NOMO-1 treated with dmso at 0.1 percent for 144 hours (cell line): ENCODE measurements at regions not wholly inside any gene's neighbourhood (a gene's known extent, or its start where the extent isn't known, plus 50 kb on each side); places are given as distances from the start of the nearest gene placed in this dataset.

ENCODE experiments used
- DNase-seq: peaks from one replicate; lab custom pipeline; 2025; ENCODE audit not compliant: unreplicated experiment; lab: John Stamatoyannopoulos, UW

DNA sequence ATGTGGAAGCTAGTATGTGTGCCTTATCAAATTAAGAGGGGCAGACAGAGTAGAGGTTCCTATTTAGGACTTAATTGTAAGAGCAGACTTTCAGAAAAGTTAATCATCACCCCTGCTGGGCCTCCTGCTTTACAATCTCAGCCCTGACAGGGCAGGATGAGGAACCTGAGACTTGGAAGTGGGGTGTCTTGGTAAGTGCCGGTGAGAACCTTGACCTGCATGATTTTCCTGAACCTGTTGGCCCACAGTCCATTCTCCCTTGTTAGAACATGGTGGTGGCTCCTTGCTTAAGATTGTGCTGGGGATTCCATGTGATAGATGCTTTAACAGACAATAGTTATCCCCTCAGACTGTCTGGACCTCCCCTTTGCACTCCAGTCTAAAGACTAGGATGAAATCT lies 141.7 kb upstream of the TMEM72 start:
- no peak for DNase-seq

DNA sequence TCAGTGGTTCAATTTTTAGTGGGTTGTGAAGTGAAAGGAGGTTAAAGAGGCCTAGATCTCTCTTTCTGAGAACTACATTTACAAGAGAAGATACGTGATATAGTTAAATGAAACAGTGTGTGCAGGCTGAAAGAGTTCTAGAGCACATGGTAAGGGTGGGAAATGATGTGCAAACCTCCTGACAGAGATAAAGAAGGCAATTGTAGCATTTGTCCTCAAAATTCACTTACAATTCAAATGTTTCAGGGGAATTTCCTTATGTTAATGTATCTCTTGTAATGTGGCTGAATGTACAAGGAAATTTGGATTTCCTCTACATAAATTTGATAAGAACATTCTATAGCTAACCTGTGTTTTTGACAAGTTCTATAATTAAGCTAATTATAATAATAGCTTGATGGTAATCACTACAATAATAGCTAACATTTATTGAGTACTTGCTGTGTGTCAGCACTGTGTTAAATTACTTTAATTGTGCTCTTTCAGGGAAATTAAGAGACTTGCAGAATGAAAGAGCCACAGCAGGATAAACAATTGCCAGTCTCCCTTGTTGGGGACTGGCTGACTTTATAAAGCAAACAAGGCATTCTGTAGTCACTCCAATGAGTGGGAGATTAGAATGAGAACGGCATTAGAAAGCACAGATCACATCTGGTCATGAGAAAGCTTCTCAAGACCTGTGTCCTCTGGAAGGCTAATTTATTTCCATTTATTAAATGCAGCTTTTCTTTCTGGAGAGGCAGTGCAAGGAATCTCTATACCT lies 139.7 kb upstream of the TMEM72 start:
- DNase-seq, result no peak

DNA sequence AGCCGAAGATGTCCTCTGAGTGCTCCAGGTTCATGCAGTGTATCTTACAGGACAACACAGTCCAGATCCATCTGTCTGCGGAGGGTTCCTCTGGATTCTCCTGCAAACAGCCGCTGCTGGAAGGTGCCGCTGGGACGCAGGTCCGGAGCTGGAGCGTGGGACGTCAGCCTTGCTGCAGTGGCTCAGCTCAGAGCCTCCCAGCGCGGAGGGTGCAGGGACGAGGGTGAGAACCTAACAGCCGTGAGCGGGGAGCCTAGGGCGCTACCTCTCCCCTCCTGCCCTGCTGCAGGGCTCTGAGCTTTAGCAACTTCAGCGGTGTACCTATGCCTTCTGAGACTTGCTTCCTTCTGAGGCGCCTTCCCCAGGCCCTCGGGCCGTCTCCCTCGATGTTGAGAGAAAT lies 137.6 kb upstream of the TMEM72 start:
- no peak for DNase-seq

DNA sequence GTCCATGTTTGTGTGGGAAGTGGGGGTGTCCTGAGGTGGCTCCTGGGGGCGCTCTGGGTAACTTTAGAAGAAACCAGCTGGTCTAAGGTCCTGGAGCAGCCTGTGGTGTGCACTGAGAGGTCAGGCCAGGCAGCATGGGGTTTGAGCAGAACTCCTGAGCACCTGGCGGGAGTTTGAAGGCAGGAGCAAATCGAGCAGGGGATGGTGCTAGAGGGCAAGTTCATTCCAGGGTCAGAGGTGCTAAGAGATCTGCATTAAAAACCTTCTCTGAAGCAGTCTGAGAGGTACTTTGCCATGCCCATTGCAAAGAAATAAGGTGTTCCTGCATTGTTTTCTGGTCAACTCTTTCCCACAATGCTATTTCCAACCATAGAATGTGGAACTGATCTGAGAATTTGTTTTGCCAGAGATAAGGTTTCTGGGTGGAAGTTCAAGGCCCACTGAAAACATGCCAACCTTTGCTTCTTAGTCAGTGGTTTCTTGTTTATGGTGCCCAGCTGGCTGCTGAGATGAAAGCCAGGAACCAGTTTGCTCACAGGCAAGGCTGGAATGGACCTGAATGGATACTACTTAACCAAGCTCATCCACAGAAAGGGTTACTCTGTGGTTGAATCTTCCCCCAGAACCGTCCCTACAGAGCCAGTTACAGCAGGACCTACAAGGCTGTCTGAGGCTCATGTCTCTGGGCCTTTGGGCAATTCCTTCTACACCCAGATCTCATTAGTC lies 136.3 kb upstream of the TMEM72 start:
- DNase-seq, result no peak

DNA sequence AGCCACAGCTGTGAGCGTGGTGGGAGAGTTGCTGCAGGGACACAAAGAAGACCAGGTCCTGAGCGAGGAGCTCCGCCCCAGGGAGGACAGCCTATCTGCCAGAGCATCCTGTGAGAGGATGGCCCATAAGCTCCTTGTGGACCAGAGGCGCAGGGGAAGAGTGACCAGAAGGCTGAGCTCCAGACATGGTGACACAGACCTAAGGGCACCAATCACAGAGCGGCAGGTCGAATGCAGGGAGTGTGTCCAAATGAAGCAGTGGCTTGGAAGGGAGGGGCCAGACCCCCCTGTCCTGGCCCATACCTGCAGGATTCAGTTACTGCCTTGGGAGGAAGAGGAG lies 135.8 kb upstream of the TMEM72 start:
- DNase-seq, result no peak

DNA sequence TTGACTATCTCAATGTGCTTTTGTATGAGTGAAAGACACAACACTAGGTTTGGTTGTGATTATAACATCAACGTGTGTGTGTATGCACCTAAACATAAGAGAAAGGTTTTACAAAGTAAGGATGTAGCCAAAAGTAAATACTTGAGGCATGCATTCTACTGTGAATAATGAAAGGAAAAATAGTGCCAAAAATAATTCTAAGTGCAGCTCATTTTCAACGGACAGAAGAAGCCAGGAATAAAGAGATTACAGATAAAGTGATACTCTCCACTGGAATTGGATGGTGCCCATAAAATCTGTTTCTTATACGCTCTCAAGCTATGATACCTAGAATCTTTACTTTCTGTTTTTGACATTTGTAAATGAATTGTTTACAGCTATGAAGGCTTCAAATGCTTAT lies 135.0 kb upstream of the TMEM72 start:
- DNase-seq, result no peak

DNA sequence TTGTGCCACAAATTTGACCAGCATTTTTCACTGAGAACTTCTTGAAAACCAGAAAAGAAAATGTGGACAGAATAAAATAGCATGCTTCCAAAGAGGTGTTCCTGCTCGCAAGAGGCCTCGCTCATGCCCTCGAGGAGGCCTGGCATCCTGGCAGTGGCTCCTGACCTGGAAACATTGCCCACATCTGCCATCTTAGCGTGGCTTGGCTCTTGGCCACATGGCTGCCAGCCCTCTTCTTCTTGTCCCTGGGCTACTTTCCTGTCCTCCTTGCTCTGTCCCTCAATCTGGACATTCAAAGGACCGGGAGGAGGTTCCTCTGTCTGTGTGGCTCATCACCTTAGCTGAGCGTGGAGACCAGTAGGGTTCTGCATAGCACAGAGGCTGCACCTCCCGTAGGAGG lies 131.6 kb upstream of the TMEM72 start:
- DNase-seq, result no peak

DNA sequence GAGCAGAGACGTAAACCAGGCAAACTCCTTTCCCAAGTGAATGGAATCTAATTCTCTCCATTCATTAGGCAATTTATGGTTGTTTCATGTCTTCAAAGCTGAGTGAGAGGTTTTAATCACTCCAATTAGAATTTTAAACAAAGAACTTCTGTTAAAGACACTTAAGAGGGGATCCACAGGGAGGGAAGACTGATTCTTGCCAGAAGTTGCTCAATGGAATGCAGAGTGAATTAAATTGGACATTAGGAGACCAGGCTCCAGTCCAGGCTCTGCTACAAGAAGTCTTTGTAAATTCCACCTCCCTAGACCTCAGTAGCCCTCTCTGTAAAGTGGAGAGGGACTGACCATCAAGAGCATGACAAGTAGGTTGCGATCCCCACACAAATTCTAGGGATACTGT lies 130.7 kb upstream of the TMEM72 start:
- DNase-seq, result no peak

DNA sequence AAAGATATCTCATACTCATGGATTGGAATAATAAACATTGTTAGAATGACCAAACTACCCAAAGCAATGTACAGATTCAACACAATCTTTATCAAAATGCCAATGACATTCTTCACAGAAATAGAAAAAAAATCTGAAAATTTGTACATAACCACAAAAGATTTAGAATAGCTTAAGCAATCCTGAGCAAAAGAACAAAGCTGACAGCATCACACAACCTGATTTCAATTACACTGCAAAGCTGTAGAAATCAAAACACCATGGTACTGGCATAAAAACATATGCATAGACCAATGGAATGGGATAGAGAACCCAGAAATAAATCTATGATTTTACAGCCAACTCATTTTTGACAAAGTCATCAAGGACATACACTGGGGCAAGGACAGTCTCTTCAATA lies 130.0 kb upstream of the TMEM72 start:
- DNase-seq, result no peak

DNA sequence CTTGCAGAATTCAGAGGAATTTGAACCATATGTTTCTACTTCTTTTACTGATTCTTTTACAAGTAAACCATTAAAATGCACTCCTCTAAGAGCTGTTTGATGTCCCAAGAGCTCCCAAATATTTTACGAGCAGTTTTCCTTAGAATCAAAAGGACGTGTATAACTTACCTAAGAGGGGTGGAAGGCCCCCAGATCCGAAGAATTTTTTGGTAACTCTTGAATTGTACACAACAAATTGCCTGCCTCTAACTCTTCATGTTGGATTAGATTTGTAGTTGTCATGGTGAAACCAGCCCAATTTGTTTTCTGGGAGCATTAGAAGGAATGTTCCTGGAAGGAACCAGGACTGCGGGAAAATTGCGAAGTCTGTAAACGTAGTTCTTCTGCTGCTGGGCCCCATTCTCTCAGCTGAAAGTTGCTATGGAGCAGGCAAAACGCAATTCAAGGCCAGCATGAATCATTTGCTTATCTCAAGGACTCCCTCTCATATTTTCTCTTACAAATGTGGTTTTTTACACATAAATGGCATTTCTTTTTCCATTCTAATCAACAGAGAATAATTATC lies 124.8 kb upstream of the TMEM72 start:
- DNase-seq, result no peak

DNA sequence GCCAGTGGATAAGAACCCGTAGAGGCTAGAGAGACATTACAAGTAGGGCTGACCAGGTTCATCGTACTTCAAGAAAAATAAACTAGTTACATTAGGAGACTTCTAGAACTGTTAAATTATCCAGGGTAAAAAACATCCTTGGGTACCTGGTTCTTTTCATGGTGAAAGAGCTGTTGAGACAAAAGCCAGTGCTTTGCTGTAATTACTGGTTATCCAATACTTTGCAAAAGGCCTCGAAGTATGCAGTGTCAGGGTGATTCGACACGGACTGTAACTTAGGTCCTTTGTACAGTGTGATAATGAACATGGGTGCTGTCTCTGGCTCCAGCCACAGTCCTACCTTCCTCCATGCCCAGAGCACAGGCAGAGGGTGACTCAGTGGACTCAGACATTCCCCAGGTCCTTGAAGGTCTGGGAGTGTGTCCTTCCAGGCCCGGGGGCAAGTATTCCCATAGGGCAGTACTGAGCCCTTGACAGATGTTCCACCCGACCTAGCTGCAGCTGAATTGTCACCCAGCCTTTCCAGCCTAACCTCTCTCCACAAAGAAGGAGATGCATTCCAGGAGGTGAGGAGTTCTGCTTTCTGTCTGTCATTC lies 123.6 kb upstream of the TMEM72 start:
- DNase-seq, result no peak

DNA sequence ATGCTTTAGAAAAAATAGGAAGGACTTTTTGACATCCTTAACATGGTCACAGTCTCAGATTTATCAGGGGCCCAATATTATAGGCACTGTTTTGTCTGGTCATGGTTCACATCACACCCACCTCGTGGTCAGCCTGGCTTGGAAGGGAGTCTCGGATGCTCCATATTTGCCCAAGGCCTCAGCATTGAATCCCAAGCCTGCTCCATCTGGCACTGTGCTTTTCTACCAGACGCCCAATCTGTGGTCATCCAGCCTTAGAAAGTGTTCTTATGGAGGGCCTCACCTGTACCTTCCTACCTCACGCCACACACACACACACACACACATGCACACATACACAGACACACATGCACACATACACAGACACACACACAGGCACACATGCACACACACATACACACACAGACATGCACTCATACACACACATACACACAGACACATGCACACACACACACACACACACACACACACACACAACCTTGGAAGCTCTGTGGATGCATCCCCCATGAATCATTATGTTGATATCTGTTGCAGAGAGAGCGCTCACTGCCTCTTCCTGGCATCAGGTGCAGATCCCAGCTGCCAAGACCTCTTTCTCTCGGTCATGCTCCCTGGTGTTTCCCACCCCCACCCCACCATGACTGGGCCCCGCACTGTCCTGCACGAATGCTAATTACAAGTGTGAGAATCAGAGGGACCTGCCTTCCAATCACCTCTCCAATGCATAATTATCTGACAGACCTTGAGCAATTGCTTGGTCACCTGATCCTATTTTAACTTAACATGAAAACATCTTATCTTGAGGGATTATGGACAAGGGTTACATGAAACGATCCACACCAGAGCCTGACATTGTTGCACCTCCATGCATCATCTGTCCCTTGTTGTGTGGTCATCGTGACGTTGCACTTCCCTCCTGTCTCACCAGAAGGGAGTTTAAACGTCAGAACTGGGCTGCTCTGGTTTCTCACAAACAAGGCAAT lies 122.7 kb upstream of the TMEM72 start:
- DNase-seq, result no peak

DNA sequence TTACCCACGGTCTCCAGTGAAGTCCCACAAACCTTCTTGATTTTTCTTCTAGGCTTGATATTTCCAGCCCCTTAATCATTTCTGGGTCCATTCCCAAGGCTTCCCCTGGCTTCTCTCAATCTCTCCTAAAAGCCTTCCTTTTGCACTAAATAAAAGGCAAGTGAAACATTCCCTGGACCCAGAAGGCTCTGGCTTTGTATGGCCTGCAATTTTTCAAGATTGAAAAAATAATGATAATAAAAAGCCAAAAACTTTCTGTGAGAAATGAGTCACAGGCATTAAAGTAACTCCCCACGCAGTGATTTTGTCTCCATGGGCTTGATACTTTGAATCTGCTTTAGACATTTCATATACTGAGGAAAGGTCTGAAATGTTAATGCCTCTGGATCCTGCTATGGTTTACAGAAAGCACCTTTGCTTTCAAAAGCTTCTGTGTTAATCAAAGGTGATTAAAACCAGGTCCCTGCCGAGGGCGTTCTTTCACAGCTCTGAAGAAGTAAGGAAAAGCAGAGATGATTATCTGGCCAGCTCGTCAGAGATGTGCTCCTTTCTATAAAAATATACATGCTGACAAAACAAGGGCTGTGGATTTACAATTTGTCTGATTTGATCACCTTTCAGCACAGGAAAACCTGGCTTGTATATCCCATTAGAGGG lies 118.9 kb upstream of the TMEM72 start:
- DNase-seq, result no peak

DNA sequence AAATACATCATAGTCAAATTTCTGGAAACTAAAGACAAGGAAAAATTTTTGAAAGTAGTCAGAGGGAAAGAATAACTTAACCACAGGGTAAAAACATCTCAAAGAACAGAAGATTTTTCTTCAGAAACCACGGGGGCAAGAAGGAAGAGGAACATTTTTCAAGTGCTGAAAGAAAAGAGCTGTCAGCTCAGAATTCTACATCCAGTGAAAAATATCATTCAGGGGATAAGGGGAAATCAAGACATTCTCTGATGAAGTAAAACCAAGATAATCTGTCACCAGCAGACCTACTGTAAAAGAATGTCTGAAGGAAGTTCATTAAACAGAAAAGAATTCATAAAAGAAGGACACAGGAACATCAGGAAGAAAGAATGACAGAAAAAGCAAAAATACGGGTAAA lies 111.2 kb upstream of the TMEM72 start:
- no peak for DNase-seq

DNA sequence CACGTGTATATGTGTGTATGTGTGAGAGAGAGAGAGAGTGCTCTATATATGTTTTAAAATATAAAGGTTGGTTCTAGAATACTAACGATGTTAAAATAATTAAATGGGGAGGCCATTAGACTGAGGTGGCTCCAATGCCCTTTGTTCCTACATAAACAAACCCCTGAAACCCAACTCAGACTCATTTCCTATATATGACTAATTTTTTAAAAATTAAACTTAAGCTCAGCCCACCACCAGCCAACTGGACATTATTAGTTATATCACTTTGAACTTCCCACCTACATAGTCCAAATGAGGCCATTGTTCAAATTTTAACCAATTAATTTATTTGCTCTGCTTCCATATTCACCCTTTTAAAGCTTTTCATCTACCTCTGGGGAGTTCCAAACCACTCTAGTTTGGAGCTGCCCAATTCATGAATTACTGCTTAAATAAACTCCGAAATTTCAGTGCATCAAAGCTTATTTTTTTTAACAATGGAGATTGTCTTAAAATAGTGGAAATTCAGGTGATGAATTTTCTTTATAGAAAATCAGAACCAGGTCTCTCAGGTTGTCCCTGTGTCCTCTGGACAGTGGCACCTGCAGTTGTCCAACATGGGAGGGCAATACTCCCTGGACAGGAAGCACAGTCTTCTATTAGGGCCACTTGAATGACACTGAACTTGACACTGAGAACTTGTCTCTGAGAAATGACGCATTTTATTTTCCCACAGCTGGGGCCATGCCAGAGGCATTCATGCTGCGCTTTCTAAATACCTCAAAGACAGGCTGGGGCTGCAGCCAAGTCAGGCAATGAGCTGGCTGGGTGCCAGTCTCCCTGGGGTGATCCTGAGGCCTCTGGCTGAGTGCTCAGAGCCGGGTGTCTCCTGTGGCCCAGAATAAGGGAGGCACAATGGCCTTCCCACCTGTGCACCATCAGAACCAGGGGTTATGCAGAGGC lies 109.5 kb upstream of the TMEM72 start:
- DNase-seq, result no peak

DNA sequence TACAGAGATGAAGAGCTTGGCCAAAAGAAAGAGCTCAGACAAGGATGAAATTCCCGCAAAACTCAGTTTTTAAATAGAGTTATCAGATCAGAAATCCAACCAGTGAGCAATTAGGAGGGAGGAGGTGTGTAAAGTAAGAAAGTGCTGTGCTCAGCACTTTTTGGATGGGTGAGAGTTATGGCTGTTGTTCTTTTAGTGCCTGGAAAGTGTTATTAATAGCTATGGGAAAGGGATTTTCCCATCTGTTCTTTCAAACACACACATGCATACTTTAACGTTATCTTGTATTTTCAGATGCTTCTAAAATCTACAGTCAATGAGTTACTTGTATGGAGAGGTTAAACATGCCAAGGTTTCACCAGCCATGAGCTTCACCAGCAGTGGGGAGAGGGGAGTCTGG lies 107.3 kb upstream of the TMEM72 start:
- no peak for DNase-seq

DNA sequence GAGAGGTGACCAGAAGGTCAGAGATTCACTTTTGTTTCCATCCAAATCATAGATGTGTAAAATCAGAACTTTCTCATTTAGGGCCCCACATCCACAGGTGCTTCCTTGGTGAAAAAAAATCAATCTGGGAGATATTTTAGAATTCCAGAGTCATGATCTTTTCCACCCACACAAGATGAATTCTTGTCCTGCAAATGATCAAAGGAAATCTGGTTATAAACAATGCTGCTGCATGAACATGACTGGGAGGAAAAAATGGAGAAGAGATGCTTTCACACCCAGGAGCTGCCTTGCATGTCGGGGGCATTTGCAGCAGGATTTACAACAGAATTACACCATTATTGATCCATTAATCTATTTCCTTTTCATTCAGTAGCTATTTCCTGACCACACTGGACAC lies 106.5 kb upstream of the TMEM72 start:
- DNase-seq, result no peak

DNA sequence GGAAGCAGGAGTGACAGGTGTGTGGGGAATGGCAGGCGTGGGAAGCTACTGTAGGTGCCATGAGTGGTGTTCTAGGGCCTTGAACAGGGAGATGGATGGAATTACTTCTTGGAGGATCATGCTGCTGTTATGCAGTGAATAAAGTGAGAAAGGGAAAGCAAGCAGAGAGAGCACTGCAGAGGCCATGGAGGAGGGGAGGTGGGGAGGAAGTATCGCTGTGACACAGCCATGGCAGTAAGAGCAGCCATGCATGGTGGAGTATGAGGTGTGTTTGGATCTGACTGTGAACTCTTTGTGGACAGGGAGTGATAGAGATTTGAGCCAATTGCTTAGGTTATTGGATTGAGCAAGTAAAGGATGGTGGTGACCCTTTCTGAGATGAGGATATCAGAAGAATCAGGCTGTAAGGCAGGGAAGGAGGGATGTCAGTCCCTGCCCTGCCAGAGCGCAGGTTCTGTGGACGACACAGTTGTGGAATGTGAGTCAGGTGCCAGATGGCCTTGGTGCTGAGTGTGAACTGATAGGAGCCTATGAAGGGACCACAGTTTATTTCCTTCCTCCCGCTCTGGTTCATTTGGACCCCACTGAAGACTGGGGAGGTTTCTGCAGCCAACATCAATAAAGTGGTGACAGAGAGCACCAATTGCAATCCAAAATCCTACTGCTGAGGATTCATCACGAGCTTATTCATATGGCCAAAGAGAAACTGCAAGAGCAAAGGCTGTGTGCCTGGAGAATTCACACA lies 105.5 kb upstream of the TMEM72 start:
- DNase-seq, result no peak

DNA sequence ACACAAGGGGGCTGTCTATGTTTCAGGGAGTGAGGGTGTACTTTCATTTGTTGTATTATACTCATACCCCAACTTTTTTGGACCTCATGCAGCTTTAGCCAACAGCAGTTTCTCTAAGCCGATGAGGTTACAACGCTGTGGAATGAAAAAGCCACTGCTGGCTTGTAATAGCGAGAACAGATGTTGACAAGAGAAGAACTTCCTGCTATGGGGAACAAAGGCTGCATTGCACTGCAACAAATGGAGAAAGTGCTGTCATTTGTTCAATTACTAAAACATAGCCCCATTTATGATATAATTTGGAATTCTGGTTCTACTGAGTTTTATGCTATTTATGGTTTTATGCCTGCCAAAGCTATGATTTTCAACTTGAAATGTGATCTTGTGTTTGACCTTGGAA lies 104.2 kb upstream of the TMEM72 start:
- no peak for DNase-seq
